AG09319 (cell line): ENCODE measurements at regions not wholly inside any gene's neighbourhood (a gene's known extent, or its start where the extent isn't known, plus 50 kb on each side); places are given as distances from the start of the nearest gene placed in this dataset.

Source experiments
- DNase-seq: peaks from one replicate; pipeline ENCODE4 v3.0.0-alpha.2; 2010; ENCODE audit warnings: low read depth; ENCODE audit errors: extremely low read depth
- CTCF ChIP-seq: IDR thresholded peaks from 2 replicates; pipeline ENCODE4 v1.5.1; 2011; ENCODE audit warnings: low read depth, mild to moderate bottlenecking, inconsistent platforms, low read length, moderate library complexity

DNA sequence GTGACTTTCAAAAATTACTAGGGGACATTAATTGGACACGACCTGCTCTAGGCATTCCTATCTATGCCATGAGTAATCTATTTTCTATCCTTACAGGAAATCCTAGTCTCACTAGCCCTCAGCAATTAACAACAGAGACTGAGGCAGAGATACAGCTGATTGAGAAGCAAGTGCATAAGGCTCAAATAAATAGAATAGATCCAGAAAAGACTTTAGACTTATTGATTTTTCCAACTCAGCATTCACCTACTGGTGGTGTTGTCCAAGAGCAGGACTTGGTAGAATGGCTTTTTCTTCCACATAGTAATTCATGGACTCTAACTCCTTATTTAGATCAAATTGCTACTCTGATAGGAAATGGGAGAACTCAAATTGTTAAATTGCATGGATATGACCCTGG, 148.0 kb downstream of the ZNF33B start:
- no peak for TF ChIP-seq CTCF
- no peak for DNase-seq

DNA sequence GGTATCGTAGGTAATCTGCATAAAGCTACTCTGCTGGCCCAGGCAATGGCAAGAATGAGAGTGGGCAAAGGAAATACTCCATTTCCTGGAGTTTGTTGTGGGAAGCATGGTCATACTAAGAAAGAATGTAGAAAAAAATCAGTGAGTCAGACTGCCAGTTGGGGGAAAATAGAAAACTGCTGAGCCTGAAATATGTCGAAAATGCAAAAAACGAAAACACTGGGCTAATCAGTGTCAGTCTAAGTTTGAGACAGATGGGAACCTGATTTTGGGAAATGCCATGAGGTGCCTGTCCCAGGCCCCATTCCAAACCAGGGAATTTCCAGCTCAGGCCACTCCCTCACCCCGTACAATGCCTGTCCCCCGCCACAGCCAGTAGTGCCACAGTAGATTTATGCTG, 150.0 kb downstream of the ZNF33B start:
- peak; percentile 38 for DNase-seq
- no peak for TF ChIP-seq CTCF

- DNase-seq: no peak
Measured at GRCh38 chr10:42482411-42482810, 156.0 kb downstream of the ZNF33B start.

GRCh38 chr10:42479057-42479456, 159.3 kb downstream of the ZNF33B start:
- DNase-seq: no peak
- no peak for TF ChIP-seq CTCF

More at GRCh38 chr10:42482411-42482810, 156.0 kb downstream of the ZNF33B start:
- no peak for TF ChIP-seq CTCF

GRCh38 chr10:42477170-42477569, 161.2 kb downstream of the ZNF33B start:
- TF ChIP-seq CTCF: no peak
- DNase-seq: no peak

- DNase-seq: no peak
- no peak for TF ChIP-seq CTCF
Measured at GRCh38 chr10:42476101-42476500, 162.3 kb downstream of the ZNF33B start.

DNA sequence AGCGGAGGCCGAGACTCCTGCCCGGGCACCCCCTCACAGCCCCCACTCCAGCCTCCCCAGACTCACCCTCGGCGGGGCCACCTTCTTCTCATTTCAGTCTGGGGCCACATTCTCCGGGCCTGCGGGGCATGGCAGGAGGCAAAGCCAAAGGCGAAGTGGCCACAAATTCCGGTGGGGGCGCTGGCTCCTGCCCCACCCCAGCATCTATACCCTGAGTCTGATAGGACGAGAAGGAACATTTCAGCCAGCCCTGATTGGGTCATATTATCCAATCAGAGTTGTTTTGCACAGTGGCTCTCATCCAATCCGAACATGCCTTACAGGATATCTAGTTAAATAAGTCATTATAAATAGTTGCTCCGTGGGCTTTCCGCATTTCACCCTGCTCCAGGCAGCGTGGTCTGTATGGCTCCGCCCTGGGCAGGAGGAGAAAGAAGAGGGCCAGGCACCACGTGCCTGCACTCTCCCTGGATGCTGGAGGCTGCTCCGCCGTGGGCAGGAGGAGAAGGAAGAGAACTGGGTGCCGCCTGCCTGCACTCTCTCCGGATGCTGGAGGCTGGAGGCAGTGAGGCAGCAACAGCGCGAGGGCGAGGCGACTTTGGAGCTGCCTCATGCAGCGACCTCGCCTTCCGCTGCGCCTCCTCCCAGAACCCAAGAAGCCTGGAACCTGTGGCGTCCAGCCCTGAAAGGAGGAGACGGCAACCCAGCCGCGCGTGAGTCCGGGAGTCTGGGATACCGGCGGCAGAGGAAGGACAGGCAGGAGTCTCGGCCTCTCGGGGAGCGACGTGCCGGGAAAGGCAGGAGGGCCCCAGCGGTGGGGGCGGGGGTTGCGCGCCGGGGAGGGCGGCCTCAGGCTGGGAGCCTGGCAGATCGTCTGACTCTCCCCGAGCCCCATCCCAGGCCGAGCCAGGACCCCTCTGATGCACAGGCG, 162.9 kb downstream of the ZNF33B start:
- no peak for DNase-seq
- no peak for TF ChIP-seq CTCF
